Lower leg skin (tissue), 3 donors: ENCODE measurements at regions not wholly inside any gene's neighbourhood (a gene's known extent, or its start where the extent isn't known, plus 50 kb on each side); places are given as distances from the start of the nearest gene placed in this dataset.
"Not testable (repeated sequence)": the region's sequence is repeated elsewhere in the genome, so short reads cannot be mapped to it uniquely, and the experiment has no call there.

Source experiments
- POLR2A ChIP-seq, 2 donors: fragments of 450-650 bp; IDR thresholded peaks; one replicate each; pipeline ENCODE4 v1.6.1; 2016 to 2017; ENCODE audit warnings: antibody characterized with exemption in 2 of 2, mild to moderate bottlenecking in 1 of 2, moderate library complexity in 1 of 2
- TF ChIP-seq, protein P1 (sequence below), 3 donors: fragments of 450-650 bp; IDR thresholded peaks; one replicate each; pipeline ENCODE4 v1.5.1; 2016; ENCODE audit warnings: antibody characterized with exemption in 3 of 3, mild to moderate bottlenecking in 3 of 3, moderate library complexity in 2 of 3

DNA sequence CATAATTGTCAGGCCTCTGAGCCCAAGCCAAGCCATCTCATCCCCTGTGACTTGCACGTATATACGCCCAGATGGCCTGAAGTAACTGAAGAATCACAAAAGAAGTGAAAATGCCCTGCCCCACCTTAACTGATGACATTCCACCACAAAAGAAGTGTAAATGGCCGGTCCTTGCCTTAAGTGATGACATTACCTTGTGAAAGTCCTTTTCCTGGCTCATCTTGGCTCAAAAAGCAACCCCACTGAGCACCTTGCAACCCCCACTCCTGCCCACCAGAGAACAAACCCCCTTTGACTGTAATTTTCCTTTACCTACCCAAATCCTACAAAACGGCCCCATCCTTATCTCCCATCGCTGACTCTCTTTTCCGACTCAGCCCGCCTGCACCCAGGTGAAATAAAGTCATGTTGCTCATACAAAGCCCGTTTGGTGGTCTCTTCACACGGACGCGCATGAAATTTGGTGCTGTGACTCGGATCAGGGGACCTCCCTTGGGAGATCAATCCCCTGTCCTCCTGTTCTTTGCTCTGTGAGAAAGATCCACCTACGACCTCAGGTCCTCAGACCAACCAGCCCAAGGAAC, 692.1 kb downstream of the EFNA5 start:
- TF ChIP-seq, protein P1, sequence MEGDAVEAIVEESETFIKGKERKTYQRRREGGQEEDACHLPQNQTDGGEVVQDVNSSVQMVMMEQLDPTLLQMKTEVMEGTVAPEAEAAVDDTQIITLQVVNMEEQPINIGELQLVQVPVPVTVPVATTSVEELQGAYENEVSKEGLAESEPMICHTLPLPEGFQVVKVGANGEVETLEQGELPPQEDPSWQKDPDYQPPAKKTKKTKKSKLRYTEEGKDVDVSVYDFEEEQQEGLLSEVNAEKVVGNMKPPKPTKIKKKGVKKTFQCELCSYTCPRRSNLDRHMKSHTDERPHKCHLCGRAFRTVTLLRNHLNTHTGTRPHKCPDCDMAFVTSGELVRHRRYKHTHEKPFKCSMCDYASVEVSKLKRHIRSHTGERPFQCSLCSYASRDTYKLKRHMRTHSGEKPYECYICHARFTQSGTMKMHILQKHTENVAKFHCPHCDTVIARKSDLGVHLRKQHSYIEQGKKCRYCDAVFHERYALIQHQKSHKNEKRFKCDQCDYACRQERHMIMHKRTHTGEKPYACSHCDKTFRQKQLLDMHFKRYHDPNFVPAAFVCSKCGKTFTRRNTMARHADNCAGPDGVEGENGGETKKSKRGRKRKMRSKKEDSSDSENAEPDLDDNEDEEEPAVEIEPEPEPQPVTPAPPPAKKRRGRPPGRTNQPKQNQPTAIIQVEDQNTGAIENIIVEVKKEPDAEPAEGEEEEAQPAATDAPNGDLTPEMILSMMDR (IDR thresholded peaks at IDR 0.05) = not testable (repeated sequence)
- not testable (repeated sequence) for TF ChIP-seq POLR2A (IDR thresholded peaks at IDR 0.05)
